Endothelial cell of umbilical vein (primary cell): ENCODE measurements at regions not wholly inside any gene's neighbourhood (a gene's known extent, or its start where the extent isn't known, plus 50 kb on each side); places are given as distances from the start of the nearest gene placed in this dataset.

Experiments used
- BruUV-seq: library from RNA; stranded (reverse); fragments of 400-500 nt; replicated peaks from 2 replicates; lab custom pipeline; 2021; lab: Mats Ljungman, UMichigan
- CTCF ChIA-PET: fragments of 300-600, 350-600 bp; sonication (Branson Sonifier 250); formaldehyde crosslinking; loops from one replicate; lab custom pipeline; 2021; ENCODE audit warnings: antibody characterized with exemption, inconsistent platforms; lab: Charles Lee
- POLR2A ChIA-PET: fragments of 300-600, 350-600 bp; sonication (Branson Sonifier 250); formaldehyde crosslinking; loops from one replicate; lab custom pipeline; 2021; ENCODE audit warnings: antibody characterized with exemption, inconsistent platforms; lab: Charles Lee
- DNase-seq: peaks from one replicate; pipeline ENCODE4 v3.0.0-alpha.2; 2011; ENCODE audit warnings: low read depth, low spot score
- FAIRE-seq: peaks from 2 replicates; lab custom pipeline; 2011; peaks lifted over from hg19 to GRCh38; lab: Jason Lieb, UNC
- H2AFZ ChIP-seq: 2 replicates; pipeline ENCODE4 v1.6.0; 2012; ENCODE audit warnings: low read depth, low read length, control low read depth, inconsistent platforms
- H3K27ac ChIP-seq: 2 replicates; pipeline ENCODE4 v1.5.1; 2011; ENCODE audit warnings: low read depth, mild to moderate bottlenecking, control low read depth, low read length, moderate library complexity; ENCODE audit not compliant: insufficient read depth
- H3K27me3 ChIP-seq, 2 experiments: 2 replicates each; pipeline versions ENCODE4 v1.6.0 to v1.6.1; 2011; ENCODE audit warnings: low read length in 2 of 2, mixed read lengths in 1 of 2; ENCODE audit not compliant: control insufficient read depth in 2 of 2, insufficient read depth in 2 of 2
- H3K36me3 ChIP-seq, 2 experiments: 2 replicates in 1 of 2; 3 replicates in 1 of 2; pipeline ENCODE4 v1.5.1; 2011; ENCODE audit warnings: low read length in 2 of 2, mild to moderate bottlenecking in 1 of 2, moderate library complexity in 1 of 2; ENCODE audit not compliant: control insufficient read depth in 2 of 2, insufficient read depth in 2 of 2; ENCODE audit errors: extremely low read depth in 1 of 2
- H3K4me1 ChIP-seq: 3 replicates; pipeline ENCODE4 v1.5.1; 2011; ENCODE audit warnings: mild to moderate bottlenecking, low read length; ENCODE audit not compliant: control insufficient read depth, insufficient read depth; ENCODE audit errors: extremely low read depth
- H3K4me2 ChIP-seq: 2 replicates; pipeline ENCODE4 v1.6.1; 2011; ENCODE audit warnings: low read length, control low read depth, mixed read lengths; ENCODE audit not compliant: insufficient read depth
- H3K4me3 ChIP-seq, 3 experiments: fragments of 200-600 bp in 1 of 3; sonication (generic), shearing (Covaris generic) in 1 of 3; replicated peaks in 1 of 3; 2 replicates each; pipeline ENCODE4 v1.5.1; 2011 to 2016; ENCODE audit warnings: control low read depth in 3 of 3, low read length in 3 of 3, mild to moderate bottlenecking in 2 of 3, inconsistent platforms in 1 of 3, low read depth in 1 of 3, moderate library complexity in 1 of 3; ENCODE audit not compliant: insufficient read depth in 1 of 3
- H3K79me2 ChIP-seq: 2 replicates; pipeline ENCODE4 v1.6.0; 2012; ENCODE audit warnings: low read length, inconsistent platforms; ENCODE audit not compliant: control insufficient read depth, insufficient read depth
- H3K9ac ChIP-seq: replicated peaks from 2 replicates; pipeline ENCODE3; 2011; ENCODE audit warnings: low read length, control low read depth; ENCODE audit not compliant: insufficient read depth; ENCODE audit errors: extremely low read depth
- H3K9me1 ChIP-seq: replicated peaks from 3 replicates; pipeline ENCODE4 v1.6.0; 2011; ENCODE audit warnings: mild to moderate bottlenecking, low read length; ENCODE audit not compliant: control insufficient read depth, insufficient read depth; ENCODE audit errors: extremely low read depth
- H3K9me3 ChIP-seq: replicated peaks from 2 replicates; pipeline ENCODE4 v1.5.1; 2012; ENCODE audit warnings: low read length, inconsistent platforms; ENCODE audit not compliant: control insufficient read depth, insufficient read depth
- H4K20me1 ChIP-seq: replicated peaks from 2 replicates; pipeline ENCODE3; 2011; ENCODE audit warnings: mild to moderate bottlenecking, low read length; ENCODE audit not compliant: control insufficient read depth, insufficient read depth; ENCODE audit errors: extremely low read depth
- EZH2 ChIP-seq: IDR thresholded peaks from 2 replicates; pipeline ENCODE4 v1.6.1; 2012; ENCODE audit warnings: borderline replicate concordance, low read depth, mild to moderate bottlenecking, moderate library complexity, low read length, inconsistent platforms; ENCODE audit not compliant: severe bottlenecking
- FOS ChIP-seq: IDR thresholded peaks from 2 replicates; pipeline ENCODE4 v1.6.1; 2011; ENCODE audit warnings: mild to moderate bottlenecking, low read length, moderate library complexity, borderline replicate concordance; ENCODE audit not compliant: insufficient read depth
- MAX ChIP-seq: IDR thresholded peaks from 2 replicates; pipeline ENCODE4 v1.6.1; 2011; ENCODE audit not compliant: insufficient read depth, insufficient read length
- MYC ChIP-seq: IDR thresholded peaks from one replicate; pipeline ENCODE4 v1.6.1; 2011; ENCODE audit warnings: mild to moderate bottlenecking, low read depth, low read length
- POLR2AphosphoS5 ChIP-seq: IDR thresholded peaks from 2 replicates; pipeline ENCODE4 v1.6.1; 2012; ENCODE audit warnings: low read depth, mild to moderate bottlenecking, control low read depth, low read length, moderate library complexity; ENCODE audit not compliant: insufficient read depth
- dilution Hi-C: fragments of 300-500 bp; cut with MboI; formaldehyde crosslinking; loops from one replicate; pipeline ENCODE4 v1.15.0; 2019; ENCODE audit warnings: low sequenced_read_pairs; ENCODE audit not compliant: extremely low pct_ligation_motif_present
- intact Hi-C: fragments of 100-400 bp; cut with micrococcal nuclease; formaldehyde crosslinking; loops from one replicate; pipeline ENCODE4 v1.10.0; 2022

- BruUV-seq: no TSS peak
Measured at GRCh38 chr12:58639318-58639934, 280.9 kb downstream of the LRIG3 start.

GRCh38 chr12:58640314-58640713, 280.0 kb downstream of the LRIG3 start:
- CTCF ChIA-PET: no interaction called here
- dilution Hi-C loops: no loop called here

More at GRCh38 chr12:58639318-58639934, 280.9 kb downstream of the LRIG3 start:
- Histone ChIP-seq H3K4me1 (no peaks in the 10 kb centered on the region), H3K4me2 (no peak overlapping the region), H3K79me2 (no peaks in the 10 kb centered on the region), H4K20me1 (no peaks in the 10 kb centered on the region), H3K9ac (no peak overlapping the region), H3K9me1 (no peaks in the 10 kb centered on the region), H3K27me3 (no peaks in the 10 kb centered on the region), H3K36me3 (no peaks in the 10 kb centered on the region), H3K27ac (no peak overlapping the region), H3K9me3 (no peaks in the 10 kb centered on the region), H2AFZ (no peak overlapping the region), H3K4me3 (no peak overlapping the region)
- no peak for TF ChIP-seq POLR2AphosphoS5
- TF ChIP-seq MYC: no peak
- no peak for TF ChIP-seq FOS
- no peak for TF ChIP-seq EZH2
- no peak for TF ChIP-seq MAX
- no peak for FAIRE-seq
- intact Hi-C loops: no loop called here
- DNase-seq: peak; percentile 2
- dilution Hi-C loops: no loop called here
- ChIA-PET POLR2A (no interaction called here), CTCF (interaction anchor here (1.5 to 1.8 kb wide), 2 partner anchors 10 to 18 kb away, joined by 3 to 5 read pairs; no protein-coding TSS in a partner anchor)

More at GRCh38 chr12:58640314-58640713, 280.0 kb downstream of the LRIG3 start:
- Histone ChIP-seq H3K79me2 (no peaks in the 10 kb centered on the region), H2AFZ (no peak overlapping the region), H3K9me1 (no peaks in the 10 kb centered on the region), H4K20me1 (no peaks in the 10 kb centered on the region), H3K27ac (no peak overlapping the region), H3K9me3 (no peaks in the 10 kb centered on the region), H3K4me2 (no peak overlapping the region), H3K4me3 (no peak overlapping the region), H3K9ac (no peak overlapping the region), H3K27me3 (no peaks in the 10 kb centered on the region), H3K4me1 (no peaks in the 10 kb centered on the region), H3K36me3 (no peaks in the 10 kb centered on the region)
- no peak for TF ChIP-seq MAX
- FAIRE-seq: no peak
- BruUV-seq: no TSS peak
- intact Hi-C loops: no loop called here
- POLR2A ChIA-PET: no interaction called here
- DNase-seq: no peak
